ENCODE measurements at regions not wholly inside any gene's neighbourhood (a gene's known extent, or its start where the extent isn't known, plus 50 kb on each side); places are given as distances from the start of the nearest gene placed in this dataset.

GRCh38 chr2:193929131-193929530 is 1727.9 kb upstream of the SLC39A10 start:
- H3K27me3 ChIP-seq: no peaks in the 10 kb centered on the region
- TF ChIP-seq CTCF (IDR thresholded peaks at IDR 0.05): no peak
- no peak overlapping the region for H3K4me3 ChIP-seq (ENCODE audit: low read depth in 1 of 2, low read length in 1 of 2)
- H3K9me3 ChIP-seq: no peaks in the 10 kb centered on the region
- no peaks in the 10 kb centered on the region for H3K36me3 ChIP-seq
- no peaks in the 10 kb centered on the region for H3K4me1 ChIP-seq (ENCODE audit: control insufficient read depth in 1 of 2, insufficient read depth in 1 of 2, low read depth in 1 of 2, low read length in 1 of 2)
- no peak overlapping the region for H3K27ac ChIP-seq

- no peak for TF ChIP-seq CTCF (IDR thresholded peaks at IDR 0.05)
- no peaks in the 10 kb centered on the region for H3K36me3 ChIP-seq
- no peaks in the 10 kb centered on the region for H3K27me3 ChIP-seq
- no peak overlapping the region for H3K4me3 ChIP-seq (ENCODE audit: low read depth in 1 of 2, low read length in 1 of 2)
- no peaks in the 10 kb centered on the region for H3K9me3 ChIP-seq
- H3K4me1 ChIP-seq (ENCODE audit: control insufficient read depth in 1 of 2, insufficient read depth in 1 of 2, low read depth in 1 of 2, low read length in 1 of 2): no peaks in the 10 kb centered on the region
- no peak overlapping the region for H3K27ac ChIP-seq
Measured at GRCh38 chr2:193907561-193907960, 1712.8 kb upstream of the TMEFF2 start.

GRCh38 chr2:193900292-193900691 is 1705.6 kb upstream of the TMEFF2 start:
- Histone ChIP-seq H3K9me3 (no peaks in the 10 kb centered on the region), H3K4me1 (ENCODE audit: control insufficient read depth in 1 of 2, insufficient read depth in 1 of 2, low read depth in 1 of 2, low read length in 1 of 2) (no peaks in the 10 kb centered on the region), H3K27ac (no peak overlapping the region), H3K27me3 (no peaks in the 10 kb centered on the region), H3K36me3 (no peaks in the 10 kb centered on the region), H3K4me3 (ENCODE audit: low read depth in 1 of 2, low read length in 1 of 2) (no peak overlapping the region)
- TF ChIP-seq CTCF (IDR thresholded peaks at IDR 0.05): no peak

- Histone ChIP-seq H3K27me3 (no peaks in the 10 kb centered on the region), H3K36me3 (no peaks in the 10 kb centered on the region), H3K9me3 (no peaks in the 10 kb centered on the region), H3K27ac (no peak overlapping the region), H3K4me1 (ENCODE audit: control insufficient read depth in 1 of 2, insufficient read depth in 1 of 2, low read depth in 1 of 2, low read length in 1 of 2) (no peaks in the 10 kb centered on the region), H3K4me3 (ENCODE audit: low read depth in 1 of 2, low read length in 1 of 2) (no peak overlapping the region)
- no peak for TF ChIP-seq CTCF (IDR thresholded peaks at IDR 0.05)
Measured at GRCh38 chr2:193895226-193895625, 1700.5 kb upstream of the TMEFF2 start.

- H3K4me3 ChIP-seq (ENCODE audit: low read depth in 1 of 2, low read length in 1 of 2): no peak overlapping the region
- TF ChIP-seq CTCF (IDR thresholded peaks at IDR 0.05): no peak
- no peaks in the 10 kb centered on the region for H3K36me3 ChIP-seq
- no peaks in the 10 kb centered on the region for H3K27me3 ChIP-seq
- H3K9me3 ChIP-seq: no peaks in the 10 kb centered on the region
- no peaks in the 10 kb centered on the region for H3K4me1 ChIP-seq (ENCODE audit: control insufficient read depth in 1 of 2, insufficient read depth in 1 of 2, low read depth in 1 of 2, low read length in 1 of 2)
- H3K27ac ChIP-seq: no peak overlapping the region
Measured at GRCh38 chr2:193894081-193894480, 1699.3 kb upstream of the TMEFF2 start.

GRCh38 chr2:193891023-193891422 is 1696.3 kb upstream of the TMEFF2 start:
- Histone ChIP-seq H3K4me1 (ENCODE audit: control insufficient read depth in 1 of 2, insufficient read depth in 1 of 2, low read depth in 1 of 2, low read length in 1 of 2) (no peaks in the 10 kb centered on the region), H3K4me3 (ENCODE audit: low read depth in 1 of 2, low read length in 1 of 2) (no peak overlapping the region), H3K27ac (no peak overlapping the region), H3K27me3 (no peaks in the 10 kb centered on the region), H3K36me3 (no peaks in the 10 kb centered on the region), H3K9me3 (no peaks in the 10 kb centered on the region)
- no peak for TF ChIP-seq CTCF (IDR thresholded peaks at IDR 0.05)
